A549 (cell line): ENCODE measurements at regions not wholly inside any gene's neighbourhood (a gene's known extent, or its start where the extent isn't known, plus 50 kb on each side); places are given as distances from the start of the nearest gene placed in this dataset.

Experiments
- ATAC-seq, 2 experiments: fragments of 200-7000 bp in 1 of 2; fragments of >200 bp in 1 of 2; cut with Nextera tagmentation in 1 of 2; cut with Tn5 transposase in 1 of 2; 3 replicates each; pipeline versions ENCODE4 v1.8.0 to v1.9.1; 2018 to 2020; ENCODE audit warnings: mild to moderate bottlenecking in 1 of 2, moderate library complexity in 1 of 2
- CTCF ChIA-PET: fragments of 300-600 bp; sonication (Branson Sonifier 250); formaldehyde crosslinking; extraction: SDS; loops from one replicate; lab custom pipeline; 2021; ENCODE audit warnings: antibody characterized with exemption, inconsistent platforms; lab: Yijun Ruan, JAX
- POLR2A ChIA-PET: fragments of 350-600 bp; formaldehyde crosslinking; extraction: SDS; loops from one replicate; lab custom pipeline; 2021; ENCODE audit warnings: antibody characterized with exemption, inconsistent platforms; lab: Yijun Ruan, JAX
- DNase-seq, 2 experiments: peaks; one replicate each; pipeline versions ENCODE4 v3.0.0 to v3.0.0-alpha.2; 2011 to 2016; ENCODE audit warnings: low read depth in 1 of 2, low spot score in 1 of 2
- FAIRE-seq: peaks from 2 replicates; lab custom pipeline; 2011; peaks lifted over from hg19 to GRCh38; lab: Jason Lieb, UNC
- H3K27ac ChIP-seq, 2 experiments: fragments of >200 bp; sonication (Bioruptor Twin); formaldehyde crosslinking; 3 replicates each; pipeline ENCODE4 v1.5.1; 2016 to 2017
- H3K4me1 ChIP-seq: fragments of >200 bp; sonication (Bioruptor Twin); formaldehyde crosslinking; 3 replicates; pipeline ENCODE4 v1.6.1; 2016
- H3K4me2 ChIP-seq: fragments of >200 bp; sonication (Bioruptor Twin); formaldehyde crosslinking; 3 replicates; pipeline ENCODE4 v1.6.1; 2016
- H3K4me3 ChIP-seq: fragments of >200 bp; sonication (Bioruptor Twin); formaldehyde crosslinking; 3 replicates; pipeline ENCODE4 v1.5.1; 2016
- H3K9me3 ChIP-seq: fragments of >200 bp; sonication (Bioruptor Twin); formaldehyde crosslinking; 3 replicates; pipeline ENCODE4 v1.6.1; 2016
- ATOH8 ChIP-seq: fragments of 250-450 bp; sonication (Bioruptor Pico); IDR thresholded peaks from 2 replicates; pipeline ENCODE4 v1.5.0; 2020; ENCODE audit warnings: low read depth, mild to moderate bottlenecking, moderate library complexity
- BHLHE40 ChIP-seq: IDR thresholded peaks from 2 replicates; pipeline ENCODE4 v1.6.1; 2012; ENCODE audit warnings: low read depth, low read length, inconsistent platforms
- CHD4 ChIP-seq: fragments of 200-600 bp; sonication (generic); IDR thresholded peaks from 2 replicates; pipeline ENCODE4 v1.6.1; 2016; ENCODE audit warnings: antibody characterized with exemption, mild to moderate bottlenecking, borderline replicate concordance
- EHF ChIP-seq: fragments of 250-450 bp; sonication (Bioruptor Pico); IDR thresholded peaks from 2 replicates; pipeline ENCODE4 v1.5.0; 2020; ENCODE audit warnings: mild to moderate bottlenecking
- EP300 ChIP-seq, 2 experiments: fragments of >200 bp; sonication (Bioruptor Twin); formaldehyde crosslinking; IDR thresholded peaks; 2 replicates in 1 of 2; 3 replicates in 1 of 2; pipeline ENCODE4 v1.6.1; 2016 to 2017
- ESRRA ChIP-seq: fragments of 150-350 bp; IDR thresholded peaks from 2 replicates; pipeline ENCODE4 v1.6.1; 2014; ENCODE audit warnings: mild to moderate bottlenecking, low read length, borderline replicate concordance
- FOSL2 ChIP-seq, 2 experiments: fragments of 450-650 bp in 1 of 2; fragments of >200 bp in 1 of 2; sonication (Bioruptor Twin) in 1 of 2; formaldehyde crosslinking; IDR thresholded peaks; 2 replicates each; pipeline versions ENCODE4 v1.5.0 to v1.6.1; 2016 to 2020; ENCODE audit warnings: mild to moderate bottlenecking in 1 of 2, moderate library complexity in 1 of 2
- FOXS1 ChIP-seq: fragments of 250-450 bp; sonication (Bioruptor Pico); IDR thresholded peaks from 2 replicates; pipeline ENCODE4 v1.5.0; 2020; ENCODE audit warnings: mild to moderate bottlenecking, moderate library complexity
- GATA3 ChIP-seq: IDR thresholded peaks from 2 replicates; pipeline ENCODE4 v1.6.1; 2012; ENCODE audit warnings: borderline replicate concordance
- HDAC2 ChIP-seq: fragments of 200-600 bp; sonication (generic); IDR thresholded peaks from 2 replicates; pipeline ENCODE4 v1.6.1; 2016
- HES2 ChIP-seq: fragments of >200 bp; sonication (Bioruptor Twin); formaldehyde crosslinking; IDR thresholded peaks from 2 replicates; pipeline ENCODE4 v1.6.1; 2016
- KDM1A ChIP-seq: fragments of 200-600 bp; sonication (generic); IDR thresholded peaks from 2 replicates; pipeline ENCODE4 v1.6.1; 2016; ENCODE audit warnings: low read depth, mild to moderate bottlenecking
- KDM5A ChIP-seq: fragments of 200-600 bp; sonication (generic); IDR thresholded peaks from 2 replicates; pipeline ENCODE4 v1.6.1; 2016; ENCODE audit warnings: antibody characterized with exemption, mild to moderate bottlenecking
- MAZ ChIP-seq: fragments of 150-350 bp; IDR thresholded peaks from 2 replicates; pipeline ENCODE4 v1.6.1; 2014; ENCODE audit warnings: antibody characterized with exemption, low read depth, low read length, borderline replicate concordance
- MYC ChIP-seq: IDR thresholded peaks from 2 replicates; pipeline ENCODE4 v1.6.1; 2012; ENCODE audit warnings: mild to moderate bottlenecking, inconsistent platforms, low read length, improper control_type of control experiment, borderline replicate concordance
- NR3C1 ChIP-seq: fragments of >200 bp; sonication (Bioruptor Twin); formaldehyde crosslinking; IDR thresholded peaks from 3 replicates; pipeline ENCODE4 v1.6.1; 2017
- RAD21 ChIP-seq, 2 experiments: fragments of >200 bp in 1 of 2; sonication (Bioruptor Twin) in 1 of 2; formaldehyde crosslinking in 1 of 2; IDR thresholded peaks in 1 of 2; conservative IDR thresholded peaks in 1 of 2; 2 replicates in 1 of 2; 3 replicates in 1 of 2; pipeline ENCODE4 v1.6.1; 2012 to 2018; ENCODE audit warnings: inconsistent platforms in 1 of 2
- RARB ChIP-seq: fragments of 250-450 bp; sonication (Bioruptor Pico); IDR thresholded peaks from 2 replicates; pipeline ENCODE4 v1.8.0; 2021; ENCODE audit warnings: mild to moderate bottlenecking, moderate library complexity
- RNF2 ChIP-seq: fragments of 200-600 bp; sonication (generic); IDR thresholded peaks from 2 replicates; pipeline ENCODE4 v1.6.1; 2016; ENCODE audit warnings: low read depth, mild to moderate bottlenecking, antibody characterized with exemption, moderate library complexity, borderline replicate concordance
- SMC3 ChIP-seq: fragments of >200 bp; sonication (Bioruptor Twin); formaldehyde crosslinking; IDR thresholded peaks from 3 replicates; pipeline ENCODE4 v1.6.1; 2018; ENCODE audit warnings: inconsistent platforms
- TP53 ChIP-seq: fragments of 250-450 bp; sonication (Bioruptor Pico); IDR thresholded peaks from 2 replicates; pipeline ENCODE4 v1.5.0; 2021; ENCODE audit warnings: mild to moderate bottlenecking, moderate library complexity
- USF2 ChIP-seq: fragments of 450-650 bp; IDR thresholded peaks from 2 replicates; pipeline ENCODE4 v1.6.1; 2014; ENCODE audit warnings: antibody characterized with exemption
- ZC3H11A ChIP-seq: fragments of 450-650 bp; IDR thresholded peaks from 2 replicates; pipeline ENCODE4 v1.6.1; 2014; ENCODE audit warnings: antibody characterized with exemption, mild to moderate bottlenecking
- ZSCAN20 ChIP-seq: fragments of 250-450 bp; sonication (Bioruptor Pico); IDR thresholded peaks from 2 replicates; pipeline ENCODE4 v1.8.0; 2022; ENCODE audit warnings: mild to moderate bottlenecking, moderate library complexity
- WGBS: methylation state at CpG from one replicate; pipeline ENCODE4 v1.1.6; 2017; ENCODE audit errors: missing lambda C conversion rate; 5-methylcytosine and 5-hydroxymethylcytosine counted together
- TF ChIP-seq, protein P1 (sequence below): IDR thresholded peaks from 2 replicates; pipeline ENCODE4 v1.6.1; 2012

DNA sequence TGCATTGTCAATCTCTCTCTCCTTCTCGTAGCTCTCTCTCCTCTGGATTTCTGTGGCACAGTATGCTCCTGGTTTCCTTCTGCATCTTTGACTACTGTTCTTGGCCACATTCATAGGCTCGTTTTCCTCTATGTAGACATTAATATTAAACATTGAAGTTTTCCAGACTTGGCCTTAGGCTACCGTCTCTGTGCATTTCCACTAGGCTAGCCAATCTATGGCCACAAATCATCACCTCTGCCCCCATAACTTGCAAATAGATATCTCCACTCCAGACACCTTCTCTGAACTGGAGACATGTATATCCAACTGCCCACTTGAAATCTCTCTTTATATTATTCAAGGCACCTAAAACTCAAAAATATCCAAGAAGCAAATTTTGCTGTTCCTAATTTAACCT lies 768.5 kb downstream of the TSN start:
- ChIA-PET POLR2A (no interaction called here), CTCF (no interaction called here)
- Histone ChIP-seq H3K4me1 (no peaks in the 10 kb centered on the region), H3K4me2 (no peak overlapping the region), H3K4me3 (no peak overlapping the region), H3K27ac (no peak overlapping the region), H3K9me3 (no peaks in the 10 kb centered on the region)
- 26% methylated on average over 3 of the region's 3 CpGs for WGBS
- no peak for DNase-seq
- no peak for TF ChIP-seq KDM5A
- ATAC-seq, result no peak
- no peak for FAIRE-seq

GRCh38 chr2:122525336-122525735 lies 769.9 kb downstream of the TSN start:
- TF ChIP-seq TP53 (CRISPR knock-in tag) (no peak), FOSL2 (IDR thresholded peaks at IDR 0.05) (no peak), FOSL2 (CRISPR knock-in tag; IDR thresholded peaks at IDR 0.05) (no peak), KDM1A (no peak), ESRRA (no peak), BHLHE40 (no peak), EHF (CRISPR knock-in tag) (no peak), MYC (no peak), EP300 (IDR thresholded peaks at IDR 0.05) (no peak), SMC3 (no peak), RAD21 (conservative IDR thresholded peaks at IDR 0.05 in 1 of 2, IDR thresholded peaks at IDR 0.05 in 1 of 2) (no peak), HES2 (no peak), HDAC2 (no peak), RNF2 (no peak), RARB (CRISPR knock-in tag) (no peak), ZC3H11A (no peak)
- TF ChIP-seq, protein P1, sequence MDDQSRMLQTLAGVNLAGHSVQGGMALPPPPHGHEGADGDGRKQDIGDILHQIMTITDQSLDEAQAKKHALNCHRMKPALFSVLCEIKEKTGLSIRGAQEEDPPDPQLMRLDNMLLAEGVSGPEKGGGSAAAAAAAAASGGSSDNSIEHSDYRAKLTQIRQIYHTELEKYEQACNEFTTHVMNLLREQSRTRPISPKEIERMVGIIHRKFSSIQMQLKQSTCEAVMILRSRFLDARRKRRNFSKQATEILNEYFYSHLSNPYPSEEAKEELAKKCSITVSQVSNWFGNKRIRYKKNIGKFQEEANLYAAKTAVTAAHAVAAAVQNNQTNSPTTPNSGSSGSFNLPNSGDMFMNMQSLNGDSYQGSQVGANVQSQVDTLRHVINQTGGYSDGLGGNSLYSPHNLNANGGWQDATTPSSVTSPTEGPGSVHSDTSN, result no peak
- TF ChIP-seq, all 56 proteins: peak for 0
- ATAC-seq (no peak), FAIRE-seq (no peak), DNase-seq (no peak)
- Histone ChIP-seq H3K4me2 (no peak overlapping the region), H3K4me1 (no peaks in the 10 kb centered on the region), H3K27ac (no peak overlapping the region), H3K9me3 (no peaks in the 10 kb centered on the region), H3K4me3 (no peak overlapping the region)
- WGBS, result 5% methylated on average over 2 of the region's 2 CpGs
- ChIA-PET POLR2A (no interaction called here), CTCF (no interaction called here)

GRCh38 chr2:122528061-122528460 lies 772.6 kb downstream of the TSN start:
- 2% methylated on average over 3 of the region's 3 CpGs for WGBS
- CTCF ChIA-PET, result no interaction called here
- DNase-seq (no peak), ATAC-seq (no peak), FAIRE-seq (no peak)
- Histone ChIP-seq H3K9me3 (no peaks in the 10 kb centered on the region), H3K4me2 (no peak overlapping the region), H3K4me3 (no peak overlapping the region), H3K27ac (no peak overlapping the region), H3K4me1 (no peaks in the 10 kb centered on the region)
- POLR2A ChIA-PET, result no interaction called here
- TF ChIP-seq ATOH8, result no peak
- TF ChIP-seq USF2, result no peak
- no peak for TF ChIP-seq ZSCAN20 (CRISPR knock-in tag)
- TF ChIP-seq FOXS1, result no peak
- no peak for TF ChIP-seq GATA3
- TF ChIP-seq ESRRA, result no peak
- TF ChIP-seq MAZ, result no peak
- TF ChIP-seq CHD4, result no peak
- TF ChIP-seq EP300 (IDR thresholded peaks at IDR 0.05), result no peak
- no peak for TF ChIP-seq NR3C1
